Progenitor cell of endocrine pancreas (in vitro differentiated cells): ENCODE measurements at regions not wholly inside any gene's neighbourhood (a gene's known extent, or its start where the extent isn't known, plus 50 kb on each side); places are given as distances from the start of the nearest gene placed in this dataset.
"Not testable (repeated sequence)": the region's sequence is repeated elsewhere in the genome, so short reads cannot be mapped to it uniquely, and the experiment has no call there.

Experiments
- DNase-seq: peaks from one replicate; pipeline ENCODE4 v3.0.0; 2021; ENCODE audit warnings: low spot score; ENCODE audit not compliant: unreplicated experiment
- H3K27ac Mint-ChIP-seq: 2 replicates; pipeline ENCODE4 v1.8.0; 2021; ENCODE audit warnings: mild to moderate bottlenecking, moderate library complexity, mixed read lengths
- H3K27me3 Mint-ChIP-seq: 2 replicates; pipeline ENCODE4 v1.8.0; 2021; ENCODE audit warnings: mixed read lengths
- H3K36me3 Mint-ChIP-seq: 2 replicates; pipeline ENCODE4 v1.8.0; 2022; ENCODE audit warnings: mixed read lengths; ENCODE audit not compliant: insufficient read depth
- H3K4me1 Mint-ChIP-seq: 2 replicates; pipeline ENCODE4 v1.8.0; 2021; ENCODE audit warnings: low read depth, mixed read lengths
- H3K4me3 Mint-ChIP-seq: 2 replicates; pipeline ENCODE4 v1.8.0; 2021; ENCODE audit warnings: low read depth, mild to moderate bottlenecking, moderate library complexity, mixed read lengths
- H3K9me3 Mint-ChIP-seq: 2 replicates; pipeline ENCODE4 v1.8.0; 2021; ENCODE audit warnings: low read depth, mixed read lengths
- CTCF ChIP-seq: fragments of 200-600 bp; sonication (generic); IDR thresholded peaks from one replicate; pipeline ENCODE4 v1.5.0; 2021; ENCODE audit warnings: antibody characterized with exemption, mild to moderate bottlenecking; ENCODE audit not compliant: unreplicated experiment

GRCh38 chr17:52899235-52899634 is 740.7 kb upstream of the CA10 start:
- H3K4me1 Mint-ChIP-seq, result no peaks in the 10 kb centered on the region
- no peak overlapping the region for H3K27ac Mint-ChIP-seq
- no peak for TF ChIP-seq CTCF

GRCh38 chr17:52895272-52895671 is 736.8 kb upstream of the CA10 start:
- H3K4me3 Mint-ChIP-seq, result no peak overlapping the region

More at GRCh38 chr17:52899235-52899634, 740.7 kb upstream of the CA10 start:
- no peaks in the 10 kb centered on the region for H3K27me3 Mint-ChIP-seq
- DNase-seq, result no peak
- no peaks in the 10 kb centered on the region for H3K9me3 Mint-ChIP-seq
- H3K36me3 Mint-ChIP-seq, result no peaks in the 10 kb centered on the region
- no peak overlapping the region for H3K4me3 Mint-ChIP-seq

GRCh38 chr17:52892334-52892733 is 733.8 kb upstream of the CA10 start:
- Mint-ChIP-seq H3K27me3 (no peaks in the 10 kb centered on the region), H3K36me3 (no peaks in the 10 kb centered on the region), H3K4me3 (no peak overlapping the region), H3K4me1 (peaks cover 1% of the 10 kb centered on the region), H3K9me3 (no peaks in the 10 kb centered on the region), H3K27ac (no peak overlapping the region)
- no peak for TF ChIP-seq CTCF
- no peak for DNase-seq

More at GRCh38 chr17:52895272-52895671, 736.8 kb upstream of the CA10 start:
- H3K36me3 Mint-ChIP-seq, result no peaks in the 10 kb centered on the region
- no peak for DNase-seq
- H3K27ac Mint-ChIP-seq, result no peak overlapping the region
- H3K9me3 Mint-ChIP-seq, result no peaks in the 10 kb centered on the region
- H3K27me3 Mint-ChIP-seq, result no peaks in the 10 kb centered on the region
- no peak for TF ChIP-seq CTCF
- no peaks in the 10 kb centered on the region for H3K4me1 Mint-ChIP-seq

- no peak for TF ChIP-seq CTCF
- Mint-ChIP-seq H3K27me3 (no peaks in the 10 kb centered on the region), H3K4me1 (peaks cover 1% of the 10 kb centered on the region), H3K9me3 (no peaks in the 10 kb centered on the region), H3K4me3 (no peak overlapping the region), H3K36me3 (no peaks in the 10 kb centered on the region), H3K27ac (no peak overlapping the region)
- no peak for DNase-seq
These were observed 727.4 kb upstream of the CA10 start for GRCh38 chr17:52885882-52886281.

- not testable (repeated sequence) for H3K27me3 Mint-ChIP-seq, DNase-seq, H3K4me3 Mint-ChIP-seq, H3K9me3 Mint-ChIP-seq, H3K36me3 Mint-ChIP-seq, H3K4me1 Mint-ChIP-seq, H3K27ac Mint-ChIP-seq
These were observed 725.5 kb upstream of the CA10 start for GRCh38 chr17:52883907-52884491.

- not testable (repeated sequence) for H3K4me1 Mint-ChIP-seq, H3K36me3 Mint-ChIP-seq, H3K9me3 Mint-ChIP-seq, H3K27me3 Mint-ChIP-seq, H3K4me3 Mint-ChIP-seq, DNase-seq, H3K27ac Mint-ChIP-seq
These were observed 688.3 kb upstream of the CA10 start for GRCh38 chr17:52846767-52847166.
